HL-60 (cell line): ENCODE measurements at regions not wholly inside any gene's neighbourhood (a gene's known extent, or its start where the extent isn't known, plus 50 kb on each side); places are given as distances from the start of the nearest gene placed in this dataset.

ENCODE experiments used
- DNase-seq, 2 experiments: peaks; one replicate each; pipeline ENCODE4 v3.0.0-alpha.2; 2010 to 2020; ENCODE audit warnings: low read depth in 1 of 2, low spot score in 1 of 2
- H3K27ac ChIP-seq: fragments of 250-450 bp; sonication (Bioruptor Pico); replicated peaks from 2 replicates; pipeline ENCODE4 v1.5.1; 2020; ENCODE audit warnings: mild to moderate bottlenecking, moderate library complexity
- H3K27me3 ChIP-seq: fragments of 250-450 bp; sonication (Bioruptor Pico); 2 replicates; pipeline ENCODE4 v1.5.1; 2021; ENCODE audit warnings: mild to moderate bottlenecking, moderate library complexity; ENCODE audit not compliant: insufficient read depth, poor library complexity, severe bottlenecking
- H3K4me3 ChIP-seq: replicated peaks from 2 replicates; pipeline ENCODE4 v1.5.1; 2011; ENCODE audit warnings: mild to moderate bottlenecking, control low read depth, low read length; ENCODE audit not compliant: insufficient read depth
- CTCF ChIP-seq: IDR thresholded peaks from one replicate; pipeline ENCODE4 v1.5.1; 2011; ENCODE audit warnings: low read length, control low read depth, inconsistent platforms; ENCODE audit not compliant: insufficient read depth
- GABPA ChIP-seq: IDR thresholded peaks from 2 replicates; pipeline ENCODE4 v1.6.1; 2012; ENCODE audit warnings: low read depth
- POLR2AphosphoS5 ChIP-seq: IDR thresholded peaks from 2 replicates; pipeline ENCODE4 v1.6.1; 2012; ENCODE audit warnings: low read depth
- SPI1 ChIP-seq: IDR thresholded peaks from 2 replicates; pipeline ENCODE4 v1.6.1; 2012; ENCODE audit warnings: low read depth, mild to moderate bottlenecking, borderline replicate concordance
- TF ChIP-seq, protein P1 (sequence below): IDR thresholded peaks from 2 replicates; pipeline ENCODE4 v1.6.1; 2012; ENCODE audit warnings: low read depth; ENCODE audit not compliant: insufficient replicate concordance

GRCh38 chr7:114298011-114298410, 116.6 kb upstream of the FOXP2 start:
- peak overlapping the region; percentile 14; the same call in 1 of the 2 replicates for H3K27ac ChIP-seq
- peak in 1 of 2 experiments; percentile 10 for DNase-seq
- H3K4me3 ChIP-seq, result no peak overlapping the region
- TF ChIP-seq GABPA, result no peak
- no peak for TF ChIP-seq SPI1
- H3K27me3 ChIP-seq, result no peaks in the 10 kb centered on the region

DNA sequence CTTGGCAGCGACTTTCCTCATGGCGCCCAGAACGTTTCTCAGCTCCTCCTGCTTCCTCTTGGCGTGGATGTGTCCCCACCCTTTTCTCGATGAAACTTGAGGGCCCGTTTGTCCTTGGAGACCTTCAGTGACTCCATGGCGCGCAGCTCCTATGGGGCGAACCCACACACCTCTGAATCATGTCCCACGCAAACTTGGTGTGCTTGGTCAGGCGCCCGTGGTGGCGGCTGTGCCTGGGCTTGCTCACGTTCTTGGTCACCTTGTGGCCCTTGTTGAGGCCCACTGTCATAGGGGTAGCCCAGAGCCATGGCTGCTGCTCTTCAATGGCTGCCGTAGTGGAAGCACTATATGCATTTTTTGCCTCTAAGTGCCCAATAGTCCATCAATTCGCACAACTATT, 117.5 kb upstream of the FOXP2 start:
- H3K4me3 ChIP-seq, result no peak overlapping the region
- no peak for DNase-seq
- no peak overlapping the region for H3K27ac ChIP-seq
- no peaks in the 10 kb centered on the region for H3K27me3 ChIP-seq
- TF ChIP-seq SPI1 (no peak), CTCF (no peak), GABPA (no peak), POLR2AphosphoS5 (no peak)
- TF ChIP-seq, protein P1, sequence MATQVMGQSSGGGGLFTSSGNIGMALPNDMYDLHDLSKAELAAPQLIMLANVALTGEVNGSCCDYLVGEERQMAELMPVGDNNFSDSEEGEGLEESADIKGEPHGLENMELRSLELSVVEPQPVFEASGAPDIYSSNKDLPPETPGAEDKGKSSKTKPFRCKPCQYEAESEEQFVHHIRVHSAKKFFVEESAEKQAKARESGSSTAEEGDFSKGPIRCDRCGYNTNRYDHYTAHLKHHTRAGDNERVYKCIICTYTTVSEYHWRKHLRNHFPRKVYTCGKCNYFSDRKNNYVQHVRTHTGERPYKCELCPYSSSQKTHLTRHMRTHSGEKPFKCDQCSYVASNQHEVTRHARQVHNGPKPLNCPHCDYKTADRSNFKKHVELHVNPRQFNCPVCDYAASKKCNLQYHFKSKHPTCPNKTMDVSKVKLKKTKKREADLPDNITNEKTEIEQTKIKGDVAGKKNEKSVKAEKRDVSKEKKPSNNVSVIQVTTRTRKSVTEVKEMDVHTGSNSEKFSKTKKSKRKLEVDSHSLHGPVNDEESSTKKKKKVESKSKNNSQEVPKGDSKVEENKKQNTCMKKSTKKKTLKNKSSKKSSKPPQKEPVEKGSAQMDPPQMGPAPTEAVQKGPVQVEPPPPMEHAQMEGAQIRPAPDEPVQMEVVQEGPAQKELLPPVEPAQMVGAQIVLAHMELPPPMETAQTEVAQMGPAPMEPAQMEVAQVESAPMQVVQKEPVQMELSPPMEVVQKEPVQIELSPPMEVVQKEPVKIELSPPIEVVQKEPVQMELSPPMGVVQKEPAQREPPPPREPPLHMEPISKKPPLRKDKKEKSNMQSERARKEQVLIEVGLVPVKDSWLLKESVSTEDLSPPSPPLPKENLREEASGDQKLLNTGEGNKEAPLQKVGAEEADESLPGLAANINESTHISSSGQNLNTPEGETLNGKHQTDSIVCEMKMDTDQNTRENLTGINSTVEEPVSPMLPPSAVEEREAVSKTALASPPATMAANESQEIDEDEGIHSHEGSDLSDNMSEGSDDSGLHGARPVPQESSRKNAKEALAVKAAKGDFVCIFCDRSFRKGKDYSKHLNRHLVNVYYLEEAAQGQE, result no peak

- DNase-seq, result no peak
- Histone ChIP-seq H3K27me3 (no peaks in the 10 kb centered on the region), H3K27ac (no peak overlapping the region), H3K4me3 (no peak overlapping the region)
- no peak for TF ChIP-seq GABPA
- no peak for TF ChIP-seq CTCF
- no peak for TF ChIP-seq SPI1
- TF ChIP-seq, protein P1, result no peak
- no peak for TF ChIP-seq POLR2AphosphoS5
Measured at GRCh38 chr7:114295522-114295921, 119.1 kb upstream of the FOXP2 start.

- no peaks in the 10 kb centered on the region for H3K27me3 ChIP-seq
- H3K27ac ChIP-seq, result peak overlapping the region; percentile 55
- H3K4me3 ChIP-seq, result no peak overlapping the region
- TF ChIP-seq, protein P1, result no peak
- TF ChIP-seq SPI1, result no peak
- TF ChIP-seq GABPA, result no peak
- no peak for TF ChIP-seq POLR2AphosphoS5
- no peak for TF ChIP-seq CTCF
- DNase-seq, result no peak
Measured at GRCh38 chr7:114294036-114294435, 120.6 kb upstream of the FOXP2 start.
